Stimulated activated effector memory CD8-positive, alpha-beta T cell treated with anti-CD3 and anti-CD28 coated beads, Interleukin-12 subunit alpha, Interleukin-12 subunit beta, amount 100 ng/mL, for 72 hours (primary cell): ENCODE measurements at regions not wholly inside any gene's neighbourhood (a gene's known extent, or its start where the extent isn't known, plus 50 kb on each side); places are given as distances from the start of the nearest gene placed in this dataset.
A peak's percentile ranks its signal among the peaks of the same experiment; 100 is the strongest.

Experiments used
- ATAC-seq: fragments of 150-1000 bp; cut with Tn5 transposase; 2 replicates; pipeline ENCODE4 v1.10.0; 2021
- DNase-seq, 2 donors: peaks; one replicate each; pipeline ENCODE4 v3.0.0; 2021 to 2022; ENCODE audit warnings: low spot score in 2 of 2
- H3K27ac Mint-ChIP-seq: one replicate; pipeline ENCODE4 v1.8.0; 2022; ENCODE audit warnings: mild to moderate bottlenecking, mixed read lengths
- H3K36me3 Mint-ChIP-seq: one replicate; pipeline ENCODE4 v1.8.0; 2022; ENCODE audit warnings: mild to moderate bottlenecking, mixed read lengths
- H3K4me1 Mint-ChIP-seq: one replicate; pipeline ENCODE4 v1.8.0; 2022; ENCODE audit warnings: mixed read lengths
- H3K4me3 Mint-ChIP-seq: one replicate; pipeline ENCODE4 v1.8.0; 2022; ENCODE audit warnings: mild to moderate bottlenecking, mixed read lengths
- H3K9me3 Mint-ChIP-seq: one replicate; pipeline ENCODE4 v1.8.0; 2022; ENCODE audit warnings: mixed read lengths

DNA sequence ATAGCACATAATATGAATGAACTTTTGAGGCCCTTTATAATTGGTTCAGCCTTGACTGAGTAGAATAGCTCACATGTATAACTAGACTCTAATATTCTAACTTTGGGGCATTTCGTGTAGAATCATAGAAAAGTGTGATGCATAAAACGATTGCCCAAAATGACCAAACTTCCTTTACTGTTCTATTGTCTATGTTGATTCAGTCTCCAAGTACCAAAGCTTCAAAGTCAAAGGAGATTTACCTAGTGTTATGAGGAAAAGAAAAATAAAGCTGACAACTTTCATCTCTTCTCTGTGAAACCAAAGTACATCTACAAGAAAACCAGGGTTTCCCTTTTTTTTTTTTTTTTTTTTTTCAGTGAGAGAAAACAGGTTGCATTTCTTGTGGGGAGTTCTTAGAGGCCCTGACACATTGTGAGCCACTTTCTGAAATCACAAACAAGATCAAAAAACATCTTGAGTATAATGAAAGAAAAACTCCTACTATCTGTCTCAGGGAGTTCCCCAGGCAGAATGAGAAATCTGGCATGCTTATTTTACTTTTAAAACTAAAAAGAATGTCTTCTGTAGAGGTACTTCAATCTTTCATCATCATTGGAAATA lies 183.4 kb downstream of the TNFSF18 start:
- Mint-ChIP-seq H3K36me3 (no peaks in the 10 kb centered on the region), H3K4me1 (peaks cover 22% of the 10 kb centered on the region), H3K27ac (no peak overlapping the region), H3K9me3 (no peaks in the 10 kb centered on the region), H3K4me3 (no peak overlapping the region)
- ATAC-seq (peak; percentile 85), DNase-seq (no peak)

DNA sequence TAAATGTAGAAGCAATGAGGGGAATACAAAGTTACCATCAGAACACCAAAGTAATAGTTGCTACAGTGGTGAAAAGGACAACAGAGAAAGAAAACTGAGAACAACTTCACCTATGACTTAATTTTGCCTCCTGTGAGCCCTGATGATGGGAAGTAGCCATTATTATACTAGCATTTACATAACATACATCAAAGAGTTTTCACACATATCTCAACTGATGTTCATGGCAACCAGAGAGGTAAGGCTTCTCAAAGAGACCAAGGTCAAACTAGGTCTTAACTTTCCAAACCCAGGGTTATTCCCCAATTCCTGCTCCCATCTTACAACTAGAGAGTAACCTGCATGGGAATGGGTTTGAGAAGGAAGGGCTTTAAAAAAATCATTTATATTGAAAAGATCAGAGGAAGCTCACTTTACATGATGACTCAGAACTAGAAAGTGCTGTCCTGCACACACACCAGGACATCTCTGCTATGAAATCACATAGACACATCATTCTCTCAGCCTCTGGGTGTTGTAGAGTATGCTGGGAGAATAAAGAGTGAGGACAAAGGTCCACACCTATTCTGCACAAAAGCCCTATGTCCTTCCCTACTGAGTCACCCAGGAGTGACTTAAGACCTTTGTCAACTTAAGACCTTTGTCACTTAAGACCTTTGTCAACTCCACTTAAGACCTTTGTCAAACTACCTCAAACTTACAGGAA lies 179.7 kb downstream of the TNFSF18 start:
- H3K4me3 Mint-ChIP-seq: no peak overlapping the region
- peaks cover 35% of the 10 kb centered on the region for H3K4me1 Mint-ChIP-seq
- H3K36me3 Mint-ChIP-seq: no peaks in the 10 kb centered on the region
- DNase-seq (no peak), ATAC-seq (peak; percentile 82)
- no peak overlapping the region for H3K27ac Mint-ChIP-seq
- no peaks in the 10 kb centered on the region for H3K9me3 Mint-ChIP-seq

DNA sequence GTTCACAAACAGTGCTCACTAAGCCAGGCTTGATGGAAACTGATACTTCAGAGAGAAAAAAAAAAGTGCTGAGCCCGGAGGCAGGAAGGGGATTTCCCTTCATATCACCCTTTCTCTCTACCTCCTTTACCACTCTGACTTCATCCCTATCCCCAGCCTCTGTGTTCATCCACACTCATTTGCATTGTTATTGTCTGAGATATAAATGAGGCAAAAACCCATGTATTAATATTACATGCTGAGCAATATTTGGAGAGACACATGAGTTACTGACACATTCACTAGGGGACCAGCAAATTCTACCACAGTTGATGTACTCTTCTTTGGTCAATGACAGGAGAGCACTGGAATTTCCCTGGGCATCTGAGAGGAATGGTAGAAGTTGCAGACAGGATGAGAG lies 175.8 kb downstream of the TNFSF18 start:
- DNase-seq (no peak), ATAC-seq (peak; percentile 93)
- H3K9me3 Mint-ChIP-seq: no peaks in the 10 kb centered on the region
- no peaks in the 10 kb centered on the region for H3K36me3 Mint-ChIP-seq
- no peak overlapping the region for H3K27ac Mint-ChIP-seq
- peaks cover 37% of the 10 kb centered on the region for H3K4me1 Mint-ChIP-seq
- H3K4me3 Mint-ChIP-seq: no peak overlapping the region

GRCh38 chr1:172875892-172876291 lies 174.8 kb downstream of the TNFSF18 start:
- peaks cover 30% of the 10 kb centered on the region for H3K4me1 Mint-ChIP-seq
- H3K36me3 Mint-ChIP-seq: no peaks in the 10 kb centered on the region

GRCh38 chr1:172882385-172882784 lies 168.4 kb downstream of the TNFSF18 start:
- H3K36me3 Mint-ChIP-seq: no peaks in the 10 kb centered on the region
- no peak overlapping the region for H3K4me3 Mint-ChIP-seq
- peak; percentile 62 for ATAC-seq
- DNase-seq: no peak
- H3K27ac Mint-ChIP-seq: no peak overlapping the region
- peaks cover 23% of the 10 kb centered on the region for H3K4me1 Mint-ChIP-seq
- H3K9me3 Mint-ChIP-seq: no peaks in the 10 kb centered on the region

More at GRCh38 chr1:172875892-172876291, 174.8 kb downstream of the TNFSF18 start:
- Mint-ChIP-seq H3K4me3 (no peak overlapping the region), H3K9me3 (no peaks in the 10 kb centered on the region), H3K27ac (no peak overlapping the region)
- DNase-seq (no peak), ATAC-seq (peak; percentile 52)

- DNase-seq (no peak), ATAC-seq (peak; percentile 79)
- peak overlapping the region; percentile 39 for H3K4me3 Mint-ChIP-seq
- no peaks in the 10 kb centered on the region for H3K36me3 Mint-ChIP-seq
- H3K9me3 Mint-ChIP-seq: no peaks in the 10 kb centered on the region
- peaks cover 23% of the 10 kb centered on the region for H3K4me1 Mint-ChIP-seq
- H3K27ac Mint-ChIP-seq: peak overlapping the region; percentile 8
Measured at GRCh38 chr1:172882791-172883386, 167.9 kb downstream of the TNFSF18 start.

DNA sequence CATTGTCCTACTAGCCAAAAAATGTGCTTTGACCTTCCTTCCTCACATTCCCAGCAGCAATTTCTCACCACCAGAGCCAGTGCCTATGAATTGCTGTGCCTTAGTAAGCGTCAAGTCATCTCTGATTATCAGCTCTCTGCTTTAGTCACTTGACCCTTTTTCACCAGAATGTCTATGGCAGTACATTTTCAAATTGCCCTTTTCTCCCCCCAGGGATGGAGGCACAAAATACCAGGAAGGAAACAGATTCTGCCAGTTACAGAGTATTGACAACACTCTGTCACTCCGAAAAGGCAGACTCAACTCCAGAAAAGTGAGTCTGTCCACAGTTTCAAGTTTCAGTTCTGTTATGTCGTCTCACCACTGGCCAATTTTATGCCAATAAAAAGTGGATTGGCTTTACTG lies 167.4 kb downstream of the TNFSF18 start:
- H3K4me1 Mint-ChIP-seq: peaks cover 23% of the 10 kb centered on the region
- H3K27ac Mint-ChIP-seq: peak overlapping the region; percentile 8
- ATAC-seq: peak; percentile 91
- H3K36me3 Mint-ChIP-seq: no peaks in the 10 kb centered on the region
- peak in 1 of 2 donors; percentile 74 for DNase-seq
- H3K9me3 Mint-ChIP-seq: no peaks in the 10 kb centered on the region
- peak overlapping the region; percentile 39 for H3K4me3 Mint-ChIP-seq

DNA sequence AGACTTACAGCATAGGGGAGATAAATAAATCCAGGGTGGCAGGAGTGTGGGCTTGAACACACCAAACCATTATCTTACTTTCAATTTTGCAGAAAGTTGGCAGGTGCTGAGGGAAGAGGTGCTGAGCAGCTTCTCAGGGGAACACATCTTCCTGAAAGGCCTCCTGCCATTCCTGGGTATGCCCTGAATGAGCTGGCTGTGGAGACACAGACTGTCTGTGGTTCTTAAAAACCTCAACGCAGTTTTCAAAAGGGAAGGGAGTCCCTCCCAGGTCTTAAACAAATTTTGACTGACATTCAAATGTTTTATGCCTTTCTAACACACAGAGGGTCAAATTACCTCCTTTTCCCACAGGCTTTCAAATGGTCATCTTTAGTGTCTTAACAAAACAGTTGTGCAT lies 166.9 kb downstream of the TNFSF18 start:
- no peaks in the 10 kb centered on the region for H3K9me3 Mint-ChIP-seq
- H3K36me3 Mint-ChIP-seq: no peaks in the 10 kb centered on the region
- ATAC-seq: peak; percentile 19
- H3K4me3 Mint-ChIP-seq: no peak overlapping the region
- DNase-seq: no peak
- H3K4me1 Mint-ChIP-seq: peaks cover 23% of the 10 kb centered on the region
- no peak overlapping the region for H3K27ac Mint-ChIP-seq

DNA sequence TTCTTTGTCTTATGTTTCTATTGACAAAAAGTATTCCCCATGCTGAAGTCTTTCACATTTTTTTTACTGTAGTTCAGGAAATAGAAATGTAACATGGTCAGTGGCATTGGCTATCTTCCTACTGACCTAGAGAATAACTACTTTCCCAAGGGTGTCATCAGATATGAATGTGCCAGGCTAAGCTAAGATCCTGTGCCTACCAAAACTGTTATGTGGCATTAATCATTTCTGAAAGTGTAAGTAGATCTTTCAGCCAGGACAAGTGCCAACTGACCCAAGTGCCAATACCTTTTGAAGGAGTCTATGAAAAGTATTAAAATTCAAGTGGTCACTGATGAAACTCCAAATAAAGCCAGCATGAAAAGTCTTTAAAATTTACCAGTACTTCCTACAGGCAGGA lies 165.3 kb downstream of the TNFSF18 start:
- peaks cover 23% of the 10 kb centered on the region for H3K4me1 Mint-ChIP-seq
- H3K4me3 Mint-ChIP-seq: no peak overlapping the region
- no peak for DNase-seq
- ATAC-seq: no peak
- H3K36me3 Mint-ChIP-seq: no peaks in the 10 kb centered on the region
- no peak overlapping the region for H3K27ac Mint-ChIP-seq
- H3K9me3 Mint-ChIP-seq: no peaks in the 10 kb centered on the region

- H3K36me3 Mint-ChIP-seq: no peaks in the 10 kb centered on the region
- H3K27ac Mint-ChIP-seq: no peak overlapping the region
- no peak overlapping the region for H3K4me3 Mint-ChIP-seq
- DNase-seq: no peak
- H3K4me1 Mint-ChIP-seq: peaks cover 23% of the 10 kb centered on the region
- no peaks in the 10 kb centered on the region for H3K9me3 Mint-ChIP-seq
- ATAC-seq: no peak
Measured at GRCh38 chr1:172885971-172886370, 164.8 kb downstream of the TNFSF18 start.

- Mint-ChIP-seq H3K9me3 (no peaks in the 10 kb centered on the region), H3K4me1 (peaks cover 18% of the 10 kb centered on the region), H3K27ac (no peak overlapping the region), H3K36me3 (no peaks in the 10 kb centered on the region), H3K4me3 (no peak overlapping the region)
- DNase-seq: no peak
- no peak for ATAC-seq
Measured at GRCh38 chr1:172887162-172887561, 163.6 kb downstream of the TNFSF18 start.

GRCh38 chr1:172893146-172893841 lies 157.4 kb downstream of the TNFSF18 start:
- Mint-ChIP-seq H3K27ac (no peak overlapping the region), H3K36me3 (no peaks in the 10 kb centered on the region), H3K9me3 (no peaks in the 10 kb centered on the region), H3K4me3 (no peak overlapping the region), H3K4me1 (peaks cover 26% of the 10 kb centered on the region)
- ATAC-seq (peak; percentile 33), DNase-seq (no peak)

- H3K4me3 Mint-ChIP-seq: peak overlapping the region; percentile 54
- peaks cover 34% of the 10 kb centered on the region for H3K4me1 Mint-ChIP-seq
- DNase-seq: no peak
- ATAC-seq: peak; percentile 38
- H3K27ac Mint-ChIP-seq: no peak overlapping the region
- H3K36me3 Mint-ChIP-seq: no peaks in the 10 kb centered on the region
- H3K9me3 Mint-ChIP-seq: no peaks in the 10 kb centered on the region
Measured at GRCh38 chr1:172894349-172895049, 156.2 kb downstream of the TNFSF18 start.

GRCh38 chr1:172895050-172895460 lies 155.7 kb downstream of the TNFSF18 start:
- ATAC-seq: peak; percentile 93
- Mint-ChIP-seq H3K27ac (no peak overlapping the region), H3K4me1 (peaks cover 34% of the 10 kb centered on the region), H3K36me3 (no peaks in the 10 kb centered on the region), H3K4me3 (peak overlapping the region; percentile 54), H3K9me3 (no peaks in the 10 kb centered on the region)
- DNase-seq: no peak

DNA sequence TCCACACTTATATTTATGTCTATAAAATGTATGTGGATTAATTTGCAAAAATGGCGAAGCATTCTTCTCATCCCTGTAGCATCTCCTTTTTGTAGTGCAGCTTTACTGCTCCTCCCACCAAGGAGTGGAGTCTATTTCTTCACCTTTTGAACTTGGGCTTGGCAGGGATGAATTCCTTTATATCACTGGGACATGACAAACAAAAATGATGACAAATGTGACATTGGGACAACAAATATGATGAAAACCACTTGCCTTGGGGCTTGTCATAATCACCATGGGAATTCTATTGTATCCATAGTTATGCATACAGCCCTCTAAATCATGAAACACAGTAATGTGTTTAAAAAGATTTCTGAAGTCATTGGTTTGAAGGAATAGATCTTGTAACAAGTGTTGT lies 155.0 kb downstream of the TNFSF18 start:
- peaks cover 40% of the 10 kb centered on the region for H3K4me1 Mint-ChIP-seq
- H3K27ac Mint-ChIP-seq: no peak overlapping the region
- no peak overlapping the region for H3K4me3 Mint-ChIP-seq
- ATAC-seq (no peak), DNase-seq (no peak)
- H3K9me3 Mint-ChIP-seq: no peaks in the 10 kb centered on the region
- no peaks in the 10 kb centered on the region for H3K36me3 Mint-ChIP-seq
